ENCODE measurements at regions not wholly inside any gene's neighbourhood (a gene's known extent, or its start where the extent isn't known, plus 50 kb on each side); places are given as distances from the start of the nearest gene placed in this dataset.

- TF ChIP-seq, protein P1, sequence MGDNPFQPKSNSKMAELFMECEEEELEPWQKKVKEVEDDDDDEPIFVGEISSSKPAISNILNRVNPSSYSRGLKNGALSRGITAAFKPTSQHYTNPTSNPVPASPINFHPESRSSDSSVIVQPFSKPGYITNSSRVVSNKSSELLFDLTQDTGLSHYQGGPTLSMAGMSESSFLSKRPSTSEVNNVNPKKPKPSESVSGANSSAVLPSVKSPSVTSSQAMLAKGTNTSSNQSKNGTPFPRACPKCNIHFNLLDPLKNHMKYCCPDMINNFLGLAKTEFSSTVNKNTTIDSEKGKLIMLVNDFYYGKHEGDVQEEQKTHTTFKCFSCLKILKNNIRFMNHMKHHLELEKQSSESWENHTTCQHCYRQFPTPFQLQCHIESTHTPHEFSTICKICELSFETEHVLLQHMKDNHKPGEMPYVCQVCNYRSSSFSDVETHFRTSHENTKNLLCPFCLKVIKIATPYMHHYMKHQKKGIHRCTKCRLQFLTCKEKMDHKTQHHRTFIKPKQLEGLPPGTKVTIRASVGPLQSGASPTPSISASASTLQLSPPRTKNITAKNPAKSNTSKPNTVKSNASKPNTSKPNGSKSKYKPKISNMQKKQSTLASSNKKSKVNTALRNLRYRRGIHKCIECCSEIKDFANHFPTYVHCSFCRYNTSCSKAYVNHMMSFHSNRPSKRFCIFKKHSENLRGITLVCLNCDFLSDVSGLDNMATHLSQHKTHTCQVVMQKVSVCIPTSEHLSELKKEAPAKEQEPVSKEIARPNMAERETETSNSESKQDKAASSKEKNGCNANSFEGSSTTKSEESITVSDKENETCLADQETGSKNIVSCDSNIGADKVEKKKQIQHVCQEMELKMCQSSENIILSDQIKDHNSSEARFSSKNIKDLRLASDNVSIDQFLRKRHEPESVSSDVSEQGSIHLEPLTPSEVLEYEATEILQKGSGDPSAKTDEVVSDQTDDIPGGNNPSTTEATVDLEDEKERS (tag by site-specific recombination; IDR thresholded peaks at IDR 0.05): peak; percentile 97
- TF ChIP-seq HIC1 (tag by site-specific recombination; IDR thresholded peaks at IDR 0.05): no peak
- 0 out of 2 replicates have a peak, but pooled peaks have one; percentile 41 for TF ChIP-seq ZNF324 (tag by site-specific recombination; IDR thresholded peaks at IDR 0.05)
- TF ChIP-seq GLI4 (tag by site-specific recombination; IDR thresholded peaks at IDR 0.05): no peak
- TF ChIP-seq ZNF302 (tag by site-specific recombination; IDR thresholded peaks at IDR 0.05; ENCODE audit: low read depth): no peak
- TF ChIP-seq ZNF558 (tag by site-specific recombination; IDR thresholded peaks at IDR 0.05): peak; percentile 58; the same call in 1 of the 2 replicates
- peak; percentile 42; the same call in 1 of the 2 replicates for TF ChIP-seq ZNF791 (tag by site-specific recombination; IDR thresholded peaks at IDR 0.05)
- TF ChIP-seq REPIN1 (tag by site-specific recombination; IDR thresholded peaks at IDR 0.05; ENCODE audit: low read depth): no peak
- peak; percentile 64; the same call in 1 of the 2 replicates for TF ChIP-seq ZNF248 (tag by site-specific recombination; IDR thresholded peaks at IDR 0.05)
- TF ChIP-seq ZIC2 (tag by site-specific recombination; IDR thresholded peaks at IDR 0.05): no peak
- TF ChIP-seq CTCF (tag by site-specific recombination; IDR thresholded peaks at IDR 0.05): no peak
- peak; percentile 31; the same call in 1 of the 2 replicates for TF ChIP-seq ZNF549 (tag by site-specific recombination; IDR thresholded peaks at IDR 0.05)
- peak; percentile 58; the same call in 1 of the 2 replicates for TF ChIP-seq ZNF610 (tag by site-specific recombination; IDR thresholded peaks at IDR 0.05; ENCODE audit: borderline replicate concordance)
Observed at GRCh38 chr22:19648419-19648929, 65.8 kb upstream of the SEPTIN5 start (continued).

- H3K4me1 ChIP-seq (ENCODE audit: control insufficient read depth, insufficient read depth, low read length): no peaks in the 10 kb centered on the region
- TF ChIP-seq ZFP69B (tag by site-specific recombination; IDR thresholded peaks at IDR 0.05): no peak
- no peak for TF ChIP-seq KLF8 (tag by site-specific recombination; IDR thresholded peaks at IDR 0.05)
- TF ChIP-seq, protein P2, sequence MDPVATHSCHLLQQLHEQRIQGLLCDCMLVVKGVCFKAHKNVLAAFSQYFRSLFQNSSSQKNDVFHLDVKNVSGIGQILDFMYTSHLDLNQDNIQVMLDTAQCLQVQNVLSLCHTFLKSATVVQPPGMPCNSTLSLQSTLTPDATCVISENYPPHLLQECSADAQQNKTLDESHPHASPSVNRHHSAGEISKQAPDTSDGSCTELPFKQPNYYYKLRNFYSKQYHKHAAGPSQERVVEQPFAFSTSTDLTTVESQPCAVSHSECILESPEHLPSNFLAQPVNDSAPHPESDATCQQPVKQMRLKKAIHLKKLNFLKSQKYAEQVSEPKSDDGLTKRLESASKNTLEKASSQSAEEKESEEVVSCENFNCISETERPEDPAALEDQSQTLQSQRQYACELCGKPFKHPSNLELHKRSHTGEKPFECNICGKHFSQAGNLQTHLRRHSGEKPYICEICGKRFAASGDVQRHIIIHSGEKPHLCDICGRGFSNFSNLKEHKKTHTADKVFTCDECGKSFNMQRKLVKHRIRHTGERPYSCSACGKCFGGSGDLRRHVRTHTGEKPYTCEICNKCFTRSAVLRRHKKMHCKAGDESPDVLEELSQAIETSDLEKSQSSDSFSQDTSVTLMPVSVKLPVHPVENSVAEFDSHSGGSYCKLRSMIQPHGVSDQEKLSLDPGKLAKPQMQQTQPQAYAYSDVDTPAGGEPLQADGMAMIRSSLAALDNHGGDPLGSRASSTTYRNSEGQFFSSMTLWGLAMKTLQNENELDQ (tag by site-specific recombination; IDR thresholded peaks at IDR 0.05; ENCODE audit: low read depth): no peak
- TF ChIP-seq ZNF362 (tag by site-specific recombination; IDR thresholded peaks at IDR 0.05): no peak
- TF ChIP-seq ZNF335 (tag by site-specific recombination; conservative IDR thresholded peaks at IDR 0.05): 0 out of 2 replicates have a peak, but pooled peaks have one; percentile 16
- H3K9me3 ChIP-seq (ENCODE audit: control insufficient read depth, insufficient read depth, low read depth, low read length): no peaks in the 10 kb centered on the region
- H3K27ac ChIP-seq (ENCODE audit: extremely low read depth, low read depth, low read length): no peak overlapping the region
- no peak overlapping the region for H3K4me3 ChIP-seq (ENCODE audit: low read depth, low read length)
- ChIA-PET POLR2A (no interaction called here), CTCF (interaction anchor here (0.6 kb wide), 1 partner anchor 511 kb away, joined by 3 read pairs; no protein-coding TSS in a partner anchor)
- no peaks in the 10 kb centered on the region for H3K36me3 ChIP-seq (ENCODE audit: control insufficient read depth in 2 of 2, insufficient read depth in 1 of 2, low read length in 2 of 2)
Observed at GRCh38 chr22:19652316-19652715, 62.0 kb upstream of the SEPTIN5 start.

Data from HEK293 (cell line).